Right lobe of liver (tissue), 6 donors: ENCODE measurements at regions not wholly inside any gene's neighbourhood (a gene's known extent, or its start where the extent isn't known, plus 50 kb on each side); places are given as distances from the start of the nearest gene placed in this dataset.

ENCODE experiments used
- ATAC-seq, 4 donors: fragments of 200-7000 bp; cut with Tn5 transposase; one replicate each; pipeline ENCODE4 v1.9.1; 2020; ENCODE audit warnings: mild to moderate bottlenecking in 4 of 4, moderate library complexity in 4 of 4
- DNase-seq, 3 donors: peaks; one replicate each; pipeline ENCODE4 v3.0.0-alpha.2; 2020
- H3K27ac ChIP-seq, 3 donors: fragments of 200-600 bp; one replicate each; pipeline ENCODE4 v1.8.0; 2022
- H3K27me3 ChIP-seq, 2 donors: fragments of 200-600 bp; one replicate each; pipeline ENCODE4 v1.8.0; 2022
- H3K36me3 ChIP-seq, 4 donors: fragments of 200-600 bp; sonication (generic) in 1 of 4; one replicate each; pipeline versions ENCODE4 v1.5.1 to v1.8.0; 2017 to 2022; ENCODE audit warnings: control low read depth in 1 of 4
- H3K4me1 ChIP-seq, 4 donors: fragments of 200-600 bp; sonication (generic) in 1 of 4; one replicate each; pipeline versions ENCODE4 v1.5.1 to v1.8.0; 2017 to 2022; ENCODE audit warnings: control low read depth in 1 of 4
- H3K4me3 ChIP-seq, 3 donors: fragments of 200-600 bp; one replicate each; pipeline ENCODE4 v1.8.0; 2022
- H3K9me3 ChIP-seq, 4 donors: fragments of 200-600 bp; sonication (generic) in 1 of 4; one replicate each; pipeline versions ENCODE4 v1.5.1 to v1.8.0; 2017 to 2022; ENCODE audit warnings: control low read depth in 1 of 4
- POLR2A ChIP-seq: fragments of 450-650 bp; IDR thresholded peaks from one replicate; pipeline ENCODE4 v1.6.1; 2017; ENCODE audit warnings: antibody characterized with exemption, mild to moderate bottlenecking
- WGBS: methylation state at CpG from one replicate; pipeline ENCODE4 v1.1.6; 2018; ENCODE audit warnings: low coverage, low lambda C conversion rate; ENCODE audit not compliant: insufficient coverage; ENCODE audit errors: missing lambda C conversion rate; 5-methylcytosine and 5-hydroxymethylcytosine counted together
- intact Hi-C, 2 donors: fragments of 100-400 bp; cut with DNase I; formaldehyde crosslinking; loops; one replicate each; pipeline versions ENCODE4 v1.11.2 to v1.14.1; 2022
- TF ChIP-seq, protein P1 (sequence below), 4 donors: fragments of 200-600 bp in 3 of 4; fragments of 450-650 bp in 1 of 4; IDR thresholded peaks; one replicate each; pipeline versions ENCODE4 v1.5.1 to v1.8.0; 2016 to 2022; ENCODE audit warnings: antibody characterized with exemption in 4 of 4, mild to moderate bottlenecking in 2 of 4
- donor health status: DM: no; HTN: yes; CAD: no.
- donor health status: DM: no; HTN: no; CAD: no.
- donor health status: DM: no; HTN: no; CAD: no.
- donor health status: DM: no; HTN: yes; CAD: no.
- donor health status: DM: no; HTN: yes; CAD: no.

DNA sequence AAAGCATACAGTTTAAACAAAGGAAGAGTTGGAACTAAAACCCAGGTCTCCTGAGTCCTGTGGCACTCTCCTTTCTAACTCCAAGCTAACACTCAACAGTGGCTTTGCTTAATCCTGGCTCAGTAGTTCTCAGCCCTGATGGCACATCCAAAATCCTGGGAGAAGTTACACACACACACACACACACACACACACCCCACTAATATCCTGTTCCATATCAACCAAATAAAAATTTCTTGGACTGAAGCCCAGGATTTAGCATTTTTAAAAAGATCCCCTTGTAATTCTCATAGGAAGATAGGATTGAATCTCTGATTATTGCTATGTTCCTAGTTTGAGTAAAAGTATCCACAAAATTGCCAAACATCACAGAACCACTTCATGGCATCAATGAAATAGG, 136.1 kb upstream of the RIOK3 start:
- Histone ChIP-seq H3K4me1 (peaks cover 0 to 11% (median 2%) of the 10 kb centered on the region in 4 donors), H3K4me3 (no peak overlapping the region), H3K9me3 (no peaks in the 10 kb centered on the region), H3K36me3 (no peaks in the 10 kb centered on the region), H3K27me3 (no peaks in the 10 kb centered on the region), H3K27ac (no peak overlapping the region)
- DNase-seq, result no peak
- intact Hi-C loops, result no loop called here
- TF ChIP-seq, protein P1, sequence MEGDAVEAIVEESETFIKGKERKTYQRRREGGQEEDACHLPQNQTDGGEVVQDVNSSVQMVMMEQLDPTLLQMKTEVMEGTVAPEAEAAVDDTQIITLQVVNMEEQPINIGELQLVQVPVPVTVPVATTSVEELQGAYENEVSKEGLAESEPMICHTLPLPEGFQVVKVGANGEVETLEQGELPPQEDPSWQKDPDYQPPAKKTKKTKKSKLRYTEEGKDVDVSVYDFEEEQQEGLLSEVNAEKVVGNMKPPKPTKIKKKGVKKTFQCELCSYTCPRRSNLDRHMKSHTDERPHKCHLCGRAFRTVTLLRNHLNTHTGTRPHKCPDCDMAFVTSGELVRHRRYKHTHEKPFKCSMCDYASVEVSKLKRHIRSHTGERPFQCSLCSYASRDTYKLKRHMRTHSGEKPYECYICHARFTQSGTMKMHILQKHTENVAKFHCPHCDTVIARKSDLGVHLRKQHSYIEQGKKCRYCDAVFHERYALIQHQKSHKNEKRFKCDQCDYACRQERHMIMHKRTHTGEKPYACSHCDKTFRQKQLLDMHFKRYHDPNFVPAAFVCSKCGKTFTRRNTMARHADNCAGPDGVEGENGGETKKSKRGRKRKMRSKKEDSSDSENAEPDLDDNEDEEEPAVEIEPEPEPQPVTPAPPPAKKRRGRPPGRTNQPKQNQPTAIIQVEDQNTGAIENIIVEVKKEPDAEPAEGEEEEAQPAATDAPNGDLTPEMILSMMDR (IDR thresholded peaks at IDR 0.05), result no peak
- TF ChIP-seq POLR2A, result no peak
- no peak for ATAC-seq

DNA sequence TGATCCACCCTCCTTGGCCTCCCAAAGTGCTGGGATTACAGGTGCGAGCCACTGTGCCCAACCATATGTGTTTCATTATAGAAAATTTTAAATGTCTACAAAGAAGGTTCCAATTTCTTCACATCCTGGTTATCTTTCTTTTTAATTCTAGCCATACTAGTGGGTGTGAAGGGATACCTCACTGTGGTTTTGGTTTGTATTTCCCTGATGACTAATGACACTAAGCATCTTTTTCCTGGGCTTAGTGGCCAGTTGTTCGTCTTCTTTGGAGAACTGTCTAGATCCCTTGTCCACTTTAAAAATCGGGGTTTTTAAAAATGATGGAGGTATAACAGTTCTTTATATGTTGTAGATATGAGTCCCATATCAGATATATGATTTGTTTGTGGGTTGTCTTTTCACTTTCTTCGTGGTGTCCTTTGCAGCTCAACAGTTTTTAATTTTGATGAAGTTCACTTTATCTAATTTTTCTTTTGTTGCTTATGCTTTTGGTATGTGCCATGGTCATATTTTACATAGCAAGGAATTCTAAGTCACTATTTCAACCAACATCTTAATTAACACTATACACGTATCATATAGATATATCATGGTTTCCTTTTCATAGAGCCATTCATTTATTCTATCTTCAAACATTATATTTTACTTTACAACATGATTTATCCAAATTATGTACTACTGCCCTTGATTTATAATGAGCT, 135.0 kb upstream of the RIOK3 start:
- WGBS, result 89% methylated on average over 5 of the region's 5 CpGs
- no peak for ATAC-seq
- no peak overlapping the region for H3K27ac ChIP-seq
- intact Hi-C loops, result no loop called here
- no peak overlapping the region for H3K4me3 ChIP-seq
- peaks cover 0 to under 1% (median 0%) of the 10 kb centered on the region in 4 donors for H3K4me1 ChIP-seq
- no peak for DNase-seq
- H3K9me3 ChIP-seq, result no peaks in the 10 kb centered on the region
- no peaks in the 10 kb centered on the region for H3K27me3 ChIP-seq
- no peaks in the 10 kb centered on the region for H3K36me3 ChIP-seq
- TF ChIP-seq, protein P1 (IDR thresholded peaks at IDR 0.05), result no peak
- TF ChIP-seq POLR2A, result no peak

DNA sequence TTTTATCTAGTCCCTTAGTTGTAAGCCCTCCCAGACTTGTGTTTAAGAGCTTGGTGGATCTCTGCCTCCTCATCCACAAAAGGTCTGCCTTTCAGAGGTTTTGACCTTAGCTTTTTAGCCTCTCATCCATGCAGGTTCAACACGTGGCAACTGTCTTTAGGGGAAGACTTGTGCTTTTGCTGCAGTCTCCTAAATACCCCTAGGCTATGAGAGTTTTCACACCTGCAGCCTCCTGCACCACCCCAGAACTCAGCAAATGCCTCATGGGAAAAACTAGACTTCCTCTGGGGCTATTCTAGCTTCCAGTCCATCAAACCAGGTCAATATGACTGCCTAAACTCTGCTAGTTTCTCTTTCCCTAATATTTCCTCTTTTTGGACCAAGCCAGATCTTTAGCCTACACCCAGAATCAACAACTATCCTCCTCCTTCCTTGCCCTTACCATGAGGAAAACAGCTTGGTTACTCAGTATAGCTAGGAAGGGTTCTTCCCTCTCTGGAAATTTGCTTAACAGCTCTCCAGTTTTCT, 132.3 kb upstream of the RIOK3 start:
- TF ChIP-seq, protein P1 (IDR thresholded peaks at IDR 0.05), result no peak
- TF ChIP-seq POLR2A, result no peak
- no peaks in the 10 kb centered on the region for H3K9me3 ChIP-seq
- ATAC-seq (no peak), DNase-seq (no peak)
- intact Hi-C loops, result no loop called here
- no peak overlapping the region for H3K27ac ChIP-seq
- H3K4me3 ChIP-seq, result no peak overlapping the region
- 67% methylated on average over 1 of the region's 1 CpG for WGBS
- H3K4me1 ChIP-seq, result no peaks in the 10 kb centered on the region
- no peaks in the 10 kb centered on the region for H3K27me3 ChIP-seq
- H3K36me3 ChIP-seq, result no peaks in the 10 kb centered on the region

DNA sequence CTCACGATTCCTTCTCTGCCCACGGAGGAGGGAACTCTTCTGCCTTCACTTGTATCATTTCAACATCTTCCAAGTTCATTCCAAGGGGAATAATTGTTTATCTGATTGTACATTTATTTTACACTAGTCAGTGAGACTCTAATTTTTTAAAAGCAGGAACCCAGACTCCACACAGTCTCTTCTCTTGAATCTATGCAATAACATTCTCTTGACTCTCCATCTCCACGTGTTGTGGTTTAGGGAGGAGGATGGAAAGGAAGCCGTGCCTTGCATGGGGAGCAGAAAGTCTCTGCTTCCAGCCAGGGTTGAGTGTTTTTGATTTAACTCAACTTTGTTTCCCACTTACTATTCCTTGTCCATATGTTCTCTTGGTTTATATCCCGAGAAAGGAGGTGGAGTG, 131.1 kb upstream of the RIOK3 start:
- Histone ChIP-seq H3K9me3 (no peaks in the 10 kb centered on the region), H3K27ac (no peak overlapping the region), H3K4me3 (no peak overlapping the region), H3K36me3 (no peaks in the 10 kb centered on the region), H3K4me1 (no peaks in the 10 kb centered on the region), H3K27me3 (no peaks in the 10 kb centered on the region)
- intact Hi-C loops, result no loop called here
- ATAC-seq, result no peak
- no peak for DNase-seq
- WGBS, result 90% methylated on average over 5 of the region's 5 CpGs
- no peak for TF ChIP-seq POLR2A
- TF ChIP-seq, protein P1 (IDR thresholded peaks at IDR 0.05), result no peak
